ENCODE measurements at regions not wholly inside any gene's neighbourhood (a gene's known extent, or its start where the extent isn't known, plus 50 kb on each side); places are given as distances from the start of the nearest gene placed in this dataset.
"Not testable (repeated sequence)": the region's sequence is repeated elsewhere in the genome, so short reads cannot be mapped to it uniquely, and the experiment has no call there.

DNA sequence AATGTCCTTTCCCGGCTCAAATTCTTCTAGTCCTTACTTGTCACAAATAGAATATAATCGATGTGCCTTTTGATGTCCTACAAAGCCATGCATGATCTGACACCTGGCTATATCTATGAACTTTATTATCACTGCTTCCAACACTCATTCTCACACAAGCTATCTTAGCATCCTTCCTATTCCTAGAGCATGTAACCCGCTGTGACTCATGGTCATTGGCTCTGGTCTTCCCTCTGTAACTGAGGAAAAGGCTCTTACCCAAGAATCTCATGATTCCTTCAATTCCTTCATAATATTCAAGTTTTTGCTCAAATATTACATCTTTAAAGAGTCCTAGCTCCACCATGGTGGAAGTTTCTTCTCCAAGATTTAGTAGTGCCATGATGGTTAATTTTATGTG, 480.0 kb upstream of the PAPPA start:
- H3K4me1 Mint-ChIP-seq = no peaks in the 10 kb centered on the region
- no peak overlapping the region for H3K27ac Mint-ChIP-seq
- no peaks in the 10 kb centered on the region for H3K36me3 Mint-ChIP-seq
- no peak for DNase-seq (ENCODE audit: low spot score in 2 of 2)
- ATAC-seq = no peak
- H3K4me3 Mint-ChIP-seq = no peak overlapping the region
- H3K9me3 Mint-ChIP-seq = peaks cover 6% of the 10 kb centered on the region

DNA sequence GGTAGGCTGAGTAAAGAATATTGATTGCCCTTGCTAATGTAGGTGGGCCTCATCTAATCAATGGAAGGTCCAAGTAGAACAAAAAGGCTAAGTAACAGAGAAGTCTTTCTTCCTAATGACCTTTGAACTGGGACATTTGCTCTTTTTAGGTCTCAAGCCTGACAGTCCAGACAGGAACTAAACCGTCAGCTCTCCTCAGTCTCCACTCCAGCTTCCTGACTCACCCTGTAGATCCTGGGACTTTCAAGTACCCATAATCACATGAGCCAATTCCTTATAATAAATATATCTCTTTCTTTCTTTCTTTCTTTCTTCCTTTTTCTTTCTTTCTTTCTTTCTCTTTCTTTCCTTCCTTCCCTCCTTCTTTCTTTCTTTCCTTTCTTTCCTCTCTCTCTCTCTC, 479.5 kb upstream of the PAPPA start:
- ATAC-seq (no peak), DNase-seq (ENCODE audit: low spot score in 2 of 2) (no peak)
- Mint-ChIP-seq H3K4me1 (no peaks in the 10 kb centered on the region), H3K9me3 (peaks cover 6% of the 10 kb centered on the region), H3K27ac (no peak overlapping the region), H3K36me3 (no peaks in the 10 kb centered on the region), H3K4me3 (no peak overlapping the region)

- Mint-ChIP-seq H3K4me3 (no peak overlapping the region), H3K36me3 (no peaks in the 10 kb centered on the region)
- no peak for ATAC-seq
Measured at GRCh38 chr9:115675834-115676233, 477.8 kb upstream of the PAPPA start.

DNA sequence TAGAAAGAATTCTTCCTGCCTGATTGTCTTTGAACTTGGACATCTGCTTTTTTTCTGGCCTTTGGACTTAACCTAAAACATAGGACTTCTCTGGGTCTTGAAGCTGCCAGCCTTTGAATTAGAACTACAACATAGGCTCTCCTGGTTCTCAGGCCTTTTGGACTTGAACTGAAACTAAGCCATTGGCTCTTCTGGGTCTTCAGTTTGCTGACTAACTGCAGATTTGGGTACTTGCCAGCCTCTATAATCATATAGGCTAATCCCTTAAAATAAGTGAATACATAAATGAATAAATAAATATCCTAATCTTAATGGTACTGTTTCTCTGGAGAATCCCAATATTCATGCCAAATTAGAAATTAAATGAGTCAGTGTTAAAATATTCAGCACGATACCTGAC, 473.4 kb upstream of the PAPPA start:
- H3K4me3 Mint-ChIP-seq = no peak overlapping the region
- H3K9me3 Mint-ChIP-seq = peaks cover 2% of the 10 kb centered on the region
- no peak overlapping the region for H3K27ac Mint-ChIP-seq
- no peaks in the 10 kb centered on the region for H3K4me1 Mint-ChIP-seq
- ATAC-seq (no peak), DNase-seq (ENCODE audit: low spot score in 2 of 2) (no peak)
- H3K36me3 Mint-ChIP-seq = no peaks in the 10 kb centered on the region

More at GRCh38 chr9:115675834-115676233, 477.8 kb upstream of the PAPPA start:
- H3K4me1 Mint-ChIP-seq = no peaks in the 10 kb centered on the region
- DNase-seq (ENCODE audit: low spot score in 2 of 2) = no peak
- no peak overlapping the region for H3K27ac Mint-ChIP-seq
- H3K9me3 Mint-ChIP-seq = peaks cover 6% of the 10 kb centered on the region

DNA sequence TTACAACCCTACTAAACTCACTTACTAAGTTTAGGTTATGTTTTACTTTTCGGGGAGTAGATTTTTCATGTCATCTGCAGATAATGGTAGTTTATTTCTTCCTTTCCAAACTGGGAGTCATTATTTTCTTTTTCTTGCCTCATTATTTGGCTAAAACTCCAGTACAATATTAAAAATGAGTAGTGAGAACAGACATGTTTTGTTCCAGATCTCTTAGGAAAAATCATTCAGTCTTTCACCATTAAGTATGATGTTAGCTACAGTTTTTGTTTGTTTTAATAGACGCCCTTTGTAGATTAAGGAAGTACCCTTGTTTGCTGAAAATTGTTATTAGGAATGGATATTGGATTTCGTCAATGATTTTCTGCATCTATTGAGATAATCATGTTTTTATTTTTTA, 472.0 kb upstream of the PAPPA start:
- Mint-ChIP-seq H3K4me3 (no peak overlapping the region), H3K27ac (no peak overlapping the region), H3K4me1 (no peaks in the 10 kb centered on the region), H3K36me3 (no peaks in the 10 kb centered on the region), H3K9me3 (peaks cover 2% of the 10 kb centered on the region)
- ATAC-seq (no peak), DNase-seq (ENCODE audit: low spot score in 2 of 2) (no peak)

- ATAC-seq (no peak), DNase-seq (ENCODE audit: low spot score in 2 of 2) (no peak)
- H3K4me1 Mint-ChIP-seq = no peaks in the 10 kb centered on the region
- H3K36me3 Mint-ChIP-seq = no peaks in the 10 kb centered on the region
- H3K4me3 Mint-ChIP-seq = no peak overlapping the region
- H3K9me3 Mint-ChIP-seq = peaks cover 6% of the 10 kb centered on the region
- no peak overlapping the region for H3K27ac Mint-ChIP-seq
Measured at GRCh38 chr9:115686069-115686468, 467.5 kb upstream of the PAPPA start.

DNA sequence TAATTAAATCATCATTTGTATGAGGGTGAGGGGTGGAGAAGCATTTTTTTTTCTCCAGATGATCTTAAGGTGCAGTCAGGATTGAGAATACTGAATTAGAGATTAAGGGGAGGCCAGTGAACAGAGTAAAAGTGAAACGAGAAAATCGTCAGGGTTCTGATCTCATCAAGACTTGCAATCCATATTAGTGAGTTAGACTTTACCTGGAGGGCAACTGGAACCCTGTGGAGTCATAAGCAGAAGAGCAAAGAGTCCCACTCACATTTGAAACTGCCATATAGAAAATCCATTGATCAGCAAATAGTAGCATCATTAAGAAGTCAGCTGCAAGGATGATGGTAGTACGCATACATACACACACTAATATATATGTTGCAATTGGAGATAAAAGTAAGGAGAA, 466.2 kb upstream of the PAPPA start:
- no peak for DNase-seq (ENCODE audit: low spot score in 2 of 2)
- Mint-ChIP-seq H3K27ac (no peak overlapping the region), H3K36me3 (no peaks in the 10 kb centered on the region), H3K9me3 (peaks cover 6% of the 10 kb centered on the region), H3K4me1 (no peaks in the 10 kb centered on the region), H3K4me3 (no peak overlapping the region)
- ATAC-seq = no peak

- H3K4me3 Mint-ChIP-seq = no peak overlapping the region
- H3K36me3 Mint-ChIP-seq = no peaks in the 10 kb centered on the region
- H3K4me1 Mint-ChIP-seq = no peaks in the 10 kb centered on the region
- no peak for ATAC-seq
- no peak for DNase-seq (ENCODE audit: low spot score in 2 of 2)
- no peak overlapping the region for H3K27ac Mint-ChIP-seq
- peaks cover 4% of the 10 kb centered on the region for H3K9me3 Mint-ChIP-seq
Measured at GRCh38 chr9:115689331-115689730, 464.3 kb upstream of the PAPPA start.

DNA sequence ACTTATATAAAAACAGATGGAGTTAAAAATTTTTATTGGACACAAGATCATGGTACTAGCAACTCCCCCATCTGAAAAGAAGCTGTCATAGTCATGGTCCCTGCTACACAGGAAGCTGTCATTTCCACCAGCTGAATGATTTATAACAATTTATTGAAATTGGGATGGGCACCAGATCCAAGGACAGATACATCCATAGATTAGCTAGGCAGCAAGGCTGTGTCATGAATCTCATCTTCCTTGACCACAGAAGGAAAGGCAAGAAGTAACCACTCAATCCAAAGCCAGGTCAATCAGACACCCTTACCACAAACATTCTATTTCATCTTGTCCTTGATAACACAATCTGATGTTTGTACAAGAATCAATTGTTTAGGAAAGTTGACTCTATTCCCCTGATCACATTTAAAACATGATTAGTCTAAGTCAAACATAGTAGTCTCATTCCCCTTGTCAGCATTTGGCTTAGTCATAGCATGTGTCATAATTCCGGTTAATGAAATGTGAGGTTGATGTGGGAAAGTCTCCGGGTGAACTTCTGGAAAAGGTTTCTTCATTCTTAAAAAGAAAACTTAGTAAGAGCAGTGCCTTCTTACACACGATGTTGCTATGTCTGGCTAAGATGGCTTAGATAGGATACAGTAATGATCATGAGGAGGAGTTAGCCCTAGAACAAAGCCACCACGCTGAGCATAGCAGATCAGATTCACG, 462.6 kb upstream of the PAPPA start:
- Mint-ChIP-seq H3K9me3 (peaks cover 4% of the 10 kb centered on the region), H3K36me3 (no peaks in the 10 kb centered on the region), H3K27ac (no peak overlapping the region), H3K4me1 (no peaks in the 10 kb centered on the region), H3K4me3 (no peak overlapping the region)
- DNase-seq (ENCODE audit: low spot score in 2 of 2) = no peak
- ATAC-seq = no peak

DNA sequence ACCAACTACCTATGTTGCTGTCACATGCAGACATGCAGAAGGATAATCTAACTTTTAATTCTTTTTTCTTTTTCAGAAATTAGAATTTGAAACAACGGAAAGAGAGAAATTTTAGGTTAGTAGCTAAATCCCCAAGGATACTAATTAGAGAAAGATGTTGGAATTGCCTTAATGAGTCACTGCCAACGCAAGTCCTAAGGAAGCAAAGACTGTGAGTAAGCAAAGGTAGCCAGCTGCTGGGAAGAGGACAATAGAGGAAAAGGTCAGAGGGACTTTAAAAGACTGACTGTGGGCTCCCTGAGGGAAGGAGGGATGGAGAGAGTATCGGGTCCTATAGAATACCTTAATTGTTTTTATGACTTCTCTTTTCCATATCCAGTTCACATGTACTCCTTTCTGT, 461.9 kb upstream of the PAPPA start:
- Mint-ChIP-seq H3K9me3 (peaks cover 4% of the 10 kb centered on the region), H3K27ac (no peak overlapping the region), H3K36me3 (no peaks in the 10 kb centered on the region), H3K4me3 (no peak overlapping the region), H3K4me1 (no peaks in the 10 kb centered on the region)
- no peak for ATAC-seq
- DNase-seq (ENCODE audit: low spot score in 2 of 2) = no peak

GRCh38 chr9:115692868-115693267, 460.7 kb upstream of the PAPPA start:
- H3K36me3 Mint-ChIP-seq; H3K27ac Mint-ChIP-seq; H3K4me1 Mint-ChIP-seq; DNase-seq (ENCODE audit: low spot score in 2 of 2); H3K9me3 Mint-ChIP-seq; H3K4me3 Mint-ChIP-seq; ATAC-seq: not testable (repeated sequence)

- no peak for ATAC-seq
- Mint-ChIP-seq H3K4me1 (no peaks in the 10 kb centered on the region), H3K9me3 (no peaks in the 10 kb centered on the region), H3K27ac (no peak overlapping the region), H3K4me3 (no peak overlapping the region), H3K36me3 (no peaks in the 10 kb centered on the region)
- no peak for DNase-seq (ENCODE audit: low spot score in 2 of 2)
Measured at GRCh38 chr9:115694014-115694413, 459.6 kb upstream of the PAPPA start.

DNA sequence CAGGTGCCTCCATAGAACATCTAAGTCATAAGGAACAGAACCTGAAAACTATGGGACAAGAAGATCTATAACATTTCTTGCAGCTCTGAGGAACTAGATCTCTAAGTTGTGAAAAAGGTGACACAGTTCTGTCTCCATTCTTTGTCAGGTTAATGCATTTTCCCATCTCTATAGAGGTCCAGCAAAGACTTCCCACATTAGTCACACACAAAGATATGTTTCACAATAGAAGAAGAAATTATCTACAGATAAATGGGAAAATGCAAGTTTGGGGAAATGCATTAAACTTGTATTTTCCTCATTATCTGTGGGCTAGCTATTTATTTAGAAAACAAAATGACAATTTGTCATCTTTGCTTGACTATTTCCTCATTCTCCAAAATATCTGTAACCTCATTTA, 458.6 kb upstream of the PAPPA start:
- no peak for DNase-seq (ENCODE audit: low spot score in 2 of 2)
- H3K4me1 Mint-ChIP-seq = no peaks in the 10 kb centered on the region
- H3K9me3 Mint-ChIP-seq = no peaks in the 10 kb centered on the region

DNA sequence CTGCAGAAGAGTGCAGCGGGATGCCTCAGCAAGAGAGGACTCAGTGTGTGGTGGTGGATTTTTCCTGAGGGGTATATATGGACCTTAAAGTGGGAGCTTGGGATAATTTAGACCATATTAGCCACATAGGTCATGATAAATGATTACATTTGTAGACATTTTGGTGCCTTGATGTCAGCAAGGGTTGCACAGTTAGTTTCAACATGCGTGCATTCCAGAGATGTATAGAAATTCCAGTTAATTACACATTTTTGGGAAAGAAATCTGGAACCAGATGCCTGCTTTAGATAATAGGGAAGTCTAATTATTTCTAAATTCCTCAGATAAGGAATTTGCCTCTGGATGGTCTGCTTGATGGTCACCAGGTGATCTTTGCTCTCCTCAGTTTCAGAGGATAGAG, 440.6 kb upstream of the PAPPA start:
- no peaks in the 10 kb centered on the region for H3K4me1 Mint-ChIP-seq
- DNase-seq (ENCODE audit: low spot score in 2 of 2) (no peak), ATAC-seq (no peak)
- peaks cover 11% of the 10 kb centered on the region for H3K9me3 Mint-ChIP-seq
- H3K36me3 Mint-ChIP-seq = no peaks in the 10 kb centered on the region
- no peak overlapping the region for H3K27ac Mint-ChIP-seq
- no peak overlapping the region for H3K4me3 Mint-ChIP-seq

More for the DNA sequence above, 458.6 kb upstream of the PAPPA start:
- ATAC-seq = no peak
- H3K27ac Mint-ChIP-seq = no peak overlapping the region
- no peak overlapping the region for H3K4me3 Mint-ChIP-seq
- H3K36me3 Mint-ChIP-seq = no peaks in the 10 kb centered on the region

- Mint-ChIP-seq H3K4me3 (no peak overlapping the region), H3K36me3 (no peaks in the 10 kb centered on the region), H3K9me3 (peaks cover 11% of the 10 kb centered on the region), H3K4me1 (no peaks in the 10 kb centered on the region), H3K27ac (no peak overlapping the region)
- no peak for ATAC-seq
- DNase-seq (ENCODE audit: low spot score in 2 of 2) = no peak
Measured at GRCh38 chr9:115715666-115716065, 437.9 kb upstream of the PAPPA start.

DNA sequence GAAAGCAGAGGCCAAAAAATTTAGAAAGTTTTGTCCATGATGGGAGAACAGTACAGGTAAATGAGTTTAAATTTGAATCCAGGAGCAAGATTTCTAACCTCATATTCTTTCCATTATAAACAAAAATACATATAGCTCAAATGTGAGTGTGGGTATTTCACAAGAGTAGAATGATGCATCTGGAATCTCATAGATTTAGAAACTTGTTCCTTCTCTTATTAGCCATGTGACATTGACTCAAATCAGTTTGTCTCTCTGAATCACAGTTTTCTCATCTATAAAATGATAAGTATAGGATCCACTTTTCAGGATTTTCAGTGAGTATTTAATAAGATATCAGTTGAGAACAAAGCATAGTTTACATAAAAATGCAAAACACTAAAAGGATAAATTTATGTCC, 436.3 kb upstream of the PAPPA start:
- DNase-seq (ENCODE audit: low spot score in 2 of 2) = no peak
- H3K4me1 Mint-ChIP-seq = no peaks in the 10 kb centered on the region
- H3K27ac Mint-ChIP-seq = no peak overlapping the region
- no peak overlapping the region for H3K4me3 Mint-ChIP-seq
- no peaks in the 10 kb centered on the region for H3K36me3 Mint-ChIP-seq
- ATAC-seq = no peak
- H3K9me3 Mint-ChIP-seq = peaks cover 9% of the 10 kb centered on the region

DNA sequence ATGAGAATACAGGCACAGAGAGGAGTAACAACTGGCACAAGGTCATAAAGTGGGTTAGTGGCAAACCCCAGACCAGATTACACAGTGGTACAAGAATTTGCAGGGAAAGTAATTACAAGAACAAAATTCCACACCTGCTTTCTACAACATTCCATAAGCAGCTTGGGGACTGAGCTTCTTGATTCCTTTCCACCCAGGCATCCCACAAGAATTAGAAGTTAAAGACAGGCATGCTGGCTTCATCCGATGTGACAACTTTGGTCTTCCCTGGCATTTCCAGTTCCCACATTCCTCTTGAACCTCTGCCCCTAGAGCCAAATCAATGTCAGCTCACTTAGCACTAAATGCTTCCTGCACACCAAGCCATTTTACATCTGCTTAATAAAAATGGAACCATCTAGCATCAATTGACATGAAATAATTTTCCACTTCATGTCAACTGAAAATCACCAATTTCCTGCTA, 435.8 kb upstream of the PAPPA start:
- ATAC-seq = no peak
- Mint-ChIP-seq H3K9me3 (peaks cover 7% of the 10 kb centered on the region), H3K27ac (no peak overlapping the region), H3K4me1 (no peaks in the 10 kb centered on the region), H3K36me3 (no peaks in the 10 kb centered on the region), H3K4me3 (no peak overlapping the region)
- no peak for DNase-seq (ENCODE audit: low spot score in 2 of 2)

All from stimulated activated effector memory CD8-positive, alpha-beta T cell treated with anti-CD3 and anti-CD28 coated beads, Interleukin-12 subunit alpha, Interleukin-12 subunit beta, amount 100 ng/mL, for 72 hours (primary cell).